Spleen (tissue), 7 donors: ENCODE measurements at regions not wholly inside any gene's neighbourhood (a gene's known extent, or its start where the extent isn't known, plus 50 kb on each side); places are given as distances from the start of the nearest gene placed in this dataset.

Source experiments
- POLR2A ChIP-seq, 3 donors: fragments of 450-650 bp; IDR thresholded peaks; one replicate each; pipeline ENCODE4 v1.5.1; 2017; ENCODE audit warnings: antibody characterized with exemption in 3 of 3, mild to moderate bottlenecking in 1 of 3
- POLR2AphosphoS5 ChIP-seq, 3 donors: sonication (generic); formaldehyde crosslinking; IDR thresholded peaks; one replicate each; pipeline ENCODE4 v1.5.1; 2017; ENCODE audit warnings: antibody characterized with exemption in 3 of 3
- TF ChIP-seq, protein P1 (sequence below), 11 experiments: fragments of 200-600 bp in 7 of 11; fragments of 450-650 bp in 4 of 11; sonication (generic) in 4 of 11; IDR thresholded peaks in 8 of 11; conservative IDR thresholded peaks in 3 of 11; 1 replicate in 7 of 11; 2 replicates in 4 of 11; pipeline versions ENCODE4 v1.4.0 to v1.8.0; 2016 to 2021; ENCODE audit warnings: antibody characterized with exemption in 11 of 11, inconsistent platforms in 4 of 11, mild to moderate bottlenecking in 1 of 11
- donor health status: DM: no; HTN: no; CAD: no; lungs with moderate emphysema.
- donor health status: DM: no; HTN: no; CAD: no.
- donor health status: DM: no; HTN: no; CAD: no.

DNA sequence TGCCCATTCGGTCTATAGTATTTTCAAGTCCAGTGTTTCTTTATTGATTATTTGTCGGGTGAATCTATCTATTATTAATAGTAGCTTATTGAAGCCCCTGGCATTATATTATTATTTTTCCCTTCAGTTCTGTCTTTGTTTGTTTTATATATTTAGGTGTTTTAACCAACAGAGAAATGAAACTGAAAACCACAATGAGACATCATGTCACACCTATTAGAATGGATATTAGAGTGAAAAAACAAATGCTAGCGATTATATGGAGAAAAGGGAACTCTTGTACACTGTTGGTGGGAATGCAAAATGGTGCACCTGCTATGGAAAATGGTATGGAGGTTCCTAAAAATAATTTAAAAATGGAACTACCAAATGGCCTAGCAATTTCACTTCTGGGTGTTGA is 272.5 kb downstream of the ADAM29 start:
- TF ChIP-seq, protein P1, sequence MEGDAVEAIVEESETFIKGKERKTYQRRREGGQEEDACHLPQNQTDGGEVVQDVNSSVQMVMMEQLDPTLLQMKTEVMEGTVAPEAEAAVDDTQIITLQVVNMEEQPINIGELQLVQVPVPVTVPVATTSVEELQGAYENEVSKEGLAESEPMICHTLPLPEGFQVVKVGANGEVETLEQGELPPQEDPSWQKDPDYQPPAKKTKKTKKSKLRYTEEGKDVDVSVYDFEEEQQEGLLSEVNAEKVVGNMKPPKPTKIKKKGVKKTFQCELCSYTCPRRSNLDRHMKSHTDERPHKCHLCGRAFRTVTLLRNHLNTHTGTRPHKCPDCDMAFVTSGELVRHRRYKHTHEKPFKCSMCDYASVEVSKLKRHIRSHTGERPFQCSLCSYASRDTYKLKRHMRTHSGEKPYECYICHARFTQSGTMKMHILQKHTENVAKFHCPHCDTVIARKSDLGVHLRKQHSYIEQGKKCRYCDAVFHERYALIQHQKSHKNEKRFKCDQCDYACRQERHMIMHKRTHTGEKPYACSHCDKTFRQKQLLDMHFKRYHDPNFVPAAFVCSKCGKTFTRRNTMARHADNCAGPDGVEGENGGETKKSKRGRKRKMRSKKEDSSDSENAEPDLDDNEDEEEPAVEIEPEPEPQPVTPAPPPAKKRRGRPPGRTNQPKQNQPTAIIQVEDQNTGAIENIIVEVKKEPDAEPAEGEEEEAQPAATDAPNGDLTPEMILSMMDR (IDR thresholded peaks at IDR 0.05 in 8 of 11, conservative IDR thresholded peaks at IDR 0.05 in 3 of 11), result no peak
- TF ChIP-seq POLR2A (IDR thresholded peaks at IDR 0.05) (no peak), POLR2AphosphoS5 (IDR thresholded peaks at IDR 0.05) (no peak)
